DMS 273 (cell line): ENCODE measurements at regions not wholly inside any gene's neighbourhood (a gene's known extent, or its start where the extent isn't known, plus 50 kb on each side); places are given as distances from the start of the nearest gene placed in this dataset.
"Not testable (repeated sequence)": the region's sequence is repeated elsewhere in the genome, so short reads cannot be mapped to it uniquely, and the experiment has no call there.

Experiments used
- DNase-seq: peaks from one replicate; lab custom pipeline; 2025; ENCODE audit not compliant: unreplicated experiment; lab: John Stamatoyannopoulos, UW

DNA sequence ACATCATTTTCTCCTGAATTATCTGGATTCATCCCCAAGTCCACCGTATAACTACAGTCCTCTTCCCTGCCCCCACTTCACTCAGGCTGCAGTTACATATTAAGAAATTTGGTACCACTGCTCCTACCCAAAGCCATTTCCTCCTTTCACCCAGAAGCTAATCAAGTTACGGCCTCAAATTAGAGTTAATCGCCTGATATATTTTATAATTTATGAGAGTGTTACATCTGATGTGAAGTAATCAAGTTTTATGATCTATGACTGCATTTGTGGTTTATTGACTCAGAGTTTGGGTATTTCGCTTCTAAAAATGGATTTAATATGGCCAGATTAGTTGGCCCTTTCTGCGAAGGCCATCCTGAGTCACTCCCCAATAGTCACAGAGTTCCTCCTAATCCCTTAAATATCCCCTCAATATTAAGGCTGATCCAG lies 223.6 kb upstream of the KIF2A start:
- no peak for DNase-seq

- DNase-seq: no peak
Observed at GRCh38 chr5:62083247-62083646, 222.8 kb upstream of the KIF2A start.

DNA sequence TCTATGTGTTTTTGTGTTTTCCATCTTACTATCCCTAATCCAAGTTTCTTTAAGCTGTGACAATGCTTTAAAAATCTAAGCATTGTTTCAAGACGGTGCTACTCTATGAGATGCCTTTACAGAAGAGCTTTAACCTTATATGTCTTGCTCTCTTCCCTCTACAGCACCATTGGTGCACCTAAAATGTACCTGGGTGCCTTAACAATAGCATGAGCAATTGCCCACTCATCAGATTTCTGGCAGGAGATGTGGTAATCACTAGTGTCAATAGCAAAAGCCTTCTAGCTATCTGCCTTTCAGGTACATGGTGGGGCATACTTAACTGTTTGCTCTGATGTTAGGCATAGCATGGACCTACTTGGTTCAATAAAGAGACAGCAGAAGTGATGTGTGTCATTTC lies 222.3 kb upstream of the KIF2A start:
- DNase-seq: no peak

DNA sequence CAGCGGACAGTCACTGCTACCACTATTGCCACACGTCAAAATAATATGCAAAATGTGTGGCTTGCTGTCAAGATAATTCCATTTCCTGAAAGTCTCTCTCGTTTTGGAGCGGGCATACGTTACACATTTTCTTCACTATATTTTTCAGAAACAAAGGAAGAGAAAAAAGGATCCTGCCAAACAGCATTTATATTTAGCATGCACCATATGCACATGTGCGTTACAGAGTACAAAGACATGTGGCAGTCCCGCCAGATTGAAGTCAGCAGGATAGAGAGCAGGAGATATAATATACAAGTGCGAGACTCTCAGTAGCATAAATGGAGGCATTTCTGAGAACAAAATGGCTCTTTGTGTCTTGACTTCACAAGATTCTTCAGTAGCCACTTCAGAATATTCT lies 221.6 kb upstream of the KIF2A start:
- DNase-seq: no peak

DNA sequence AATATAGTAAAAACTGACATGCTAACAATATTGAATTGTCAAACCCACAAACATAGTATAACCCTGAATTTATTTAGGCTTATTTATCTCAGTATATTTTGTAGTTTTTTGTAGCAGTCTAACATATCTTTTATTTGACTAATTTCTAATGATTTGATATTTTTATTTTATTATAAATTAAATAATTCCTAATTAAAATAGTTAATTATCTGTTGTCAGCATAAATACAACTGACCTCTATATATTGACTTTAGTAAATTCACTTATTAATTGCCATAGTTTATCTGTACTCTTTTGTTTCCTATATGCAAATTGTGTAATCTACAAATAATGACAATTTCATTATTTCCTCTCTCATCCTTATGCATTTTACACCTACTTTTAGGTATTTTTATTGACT lies 215.1 kb upstream of the KIF2A start:
- no peak for DNase-seq

DNA sequence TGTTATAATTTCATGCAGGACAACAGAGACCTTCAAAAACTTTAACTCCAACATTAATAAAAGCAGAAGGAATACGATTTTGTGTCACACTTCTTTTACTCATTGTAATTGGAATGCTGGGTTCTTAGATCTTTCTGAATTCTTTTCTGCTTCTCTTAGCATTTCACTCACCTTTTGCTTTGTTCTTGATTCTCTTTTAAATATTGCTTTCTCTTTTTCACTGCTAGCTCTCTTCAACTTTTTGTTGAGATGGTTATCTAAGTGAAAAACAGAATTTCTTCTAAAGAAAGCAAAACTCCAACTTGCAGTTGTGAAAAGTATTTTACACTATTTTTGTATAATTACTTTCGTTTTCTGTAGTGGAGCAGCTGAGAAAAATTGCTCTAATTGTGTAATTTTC lies 212.6 kb upstream of the KIF2A start:
- DNase-seq: no peak

DNA sequence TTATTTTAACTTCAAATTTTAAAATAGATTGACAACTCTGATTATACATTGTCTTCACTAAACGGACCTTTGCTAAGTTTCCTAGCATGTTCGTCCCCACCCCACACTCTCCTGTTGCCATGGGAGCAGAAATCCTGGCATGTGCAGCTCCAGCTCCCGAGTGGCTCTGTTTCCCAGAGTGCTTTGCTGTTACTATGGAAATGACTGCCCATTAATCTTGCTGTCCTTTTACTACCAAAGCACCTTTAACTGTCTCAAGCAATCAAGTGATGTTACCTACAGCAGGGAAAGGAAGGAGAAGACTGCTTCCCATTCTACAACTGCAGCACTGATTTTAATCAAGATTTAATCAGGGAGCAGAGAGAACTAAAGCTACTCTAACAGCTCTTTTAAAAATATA lies 212.0 kb upstream of the KIF2A start:
- DNase-seq: peak; percentile 87

GRCh38 chr5:62097361-62097760 lies 208.6 kb upstream of the KIF2A start:
- DNase-seq: no peak

DNA sequence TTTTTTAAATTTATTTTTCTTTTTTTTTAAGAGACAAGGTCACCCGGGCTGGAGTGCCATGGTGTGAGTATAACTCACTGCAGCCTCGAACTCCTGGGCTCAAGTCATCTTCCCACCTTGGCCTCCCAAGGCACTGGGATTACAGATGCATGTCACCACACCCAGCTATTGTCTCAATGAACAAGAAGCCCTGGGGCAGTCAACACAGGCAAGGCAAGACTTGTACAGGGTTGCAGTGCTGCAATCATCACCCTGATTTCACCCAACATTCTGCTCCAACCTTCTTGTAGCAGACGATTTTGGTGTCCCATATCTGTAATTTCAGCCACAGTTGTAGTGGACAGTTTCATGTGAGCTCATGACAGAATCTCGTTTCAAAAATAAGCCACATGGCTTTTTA lies 205.8 kb upstream of the KIF2A start:
- DNase-seq: no peak

- not testable (repeated sequence) for DNase-seq
Observed at GRCh38 chr5:62103863-62104262, 202.1 kb upstream of the KIF2A start.

DNA sequence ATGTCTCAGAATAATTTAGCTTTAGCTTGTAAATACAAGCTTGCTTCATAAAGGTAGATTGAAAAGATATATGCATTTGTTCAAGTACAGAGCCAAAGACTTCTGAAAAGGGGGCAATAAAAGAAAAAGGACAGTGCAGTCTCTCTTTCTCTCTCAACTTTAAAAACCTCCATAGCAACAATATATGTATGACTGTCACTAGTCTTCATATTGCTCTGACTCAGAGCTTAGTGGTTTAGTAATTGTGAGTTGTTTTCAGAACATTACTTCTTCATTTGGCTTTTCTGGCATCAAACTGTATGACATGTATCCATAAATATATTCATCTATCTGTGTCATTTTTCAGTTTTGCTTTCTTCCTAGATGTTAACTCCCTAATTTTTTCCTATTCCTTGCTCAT lies 194.6 kb upstream of the KIF2A start:
- no peak for DNase-seq

- no peak for DNase-seq
Observed at GRCh38 chr5:62112689-62113228, 193.2 kb upstream of the KIF2A start.

- no peak for DNase-seq
Observed at GRCh38 chr5:62115014-62115413, 191.0 kb upstream of the KIF2A start.

DNA sequence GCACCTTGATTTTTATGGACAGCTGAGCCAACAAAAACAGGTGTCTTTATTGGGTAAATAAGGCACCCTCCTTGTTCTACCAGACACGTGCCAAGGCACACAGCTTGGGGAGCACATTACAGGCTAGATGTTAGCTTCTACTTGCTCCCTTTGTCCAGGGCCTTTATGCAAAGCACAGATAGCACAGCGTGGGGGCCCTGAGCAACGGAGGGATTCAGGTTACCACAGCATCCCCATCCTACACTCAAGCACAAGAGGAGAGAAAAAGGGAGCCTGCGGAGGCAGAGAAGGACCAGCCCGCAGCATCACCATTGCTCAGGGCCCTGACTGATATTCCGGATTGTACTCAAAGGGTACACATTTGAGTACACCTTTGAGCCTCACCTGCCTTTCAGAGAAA lies 181.7 kb upstream of the KIF2A start:
- DNase-seq: no peak

DNA sequence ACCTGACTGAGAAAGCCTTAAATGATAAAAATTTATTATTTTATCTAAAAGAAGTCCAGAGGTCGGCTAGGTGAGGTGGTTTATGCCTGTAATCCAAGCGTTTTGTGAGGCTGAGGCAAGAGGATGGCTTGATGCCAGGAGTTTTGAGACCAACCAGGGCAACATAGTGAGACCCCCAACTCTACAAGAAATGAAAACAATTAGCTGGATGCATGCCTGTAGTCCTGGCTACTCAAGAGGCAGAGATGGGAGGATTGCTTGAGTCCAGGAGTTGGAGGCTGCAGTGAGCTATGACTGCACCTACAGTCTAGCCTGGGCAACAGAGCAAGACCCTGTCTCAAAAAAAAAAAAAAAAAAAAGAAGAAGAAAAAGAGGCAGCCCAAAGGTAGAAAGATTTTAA lies 179.9 kb upstream of the KIF2A start:
- DNase-seq: no peak

DNA sequence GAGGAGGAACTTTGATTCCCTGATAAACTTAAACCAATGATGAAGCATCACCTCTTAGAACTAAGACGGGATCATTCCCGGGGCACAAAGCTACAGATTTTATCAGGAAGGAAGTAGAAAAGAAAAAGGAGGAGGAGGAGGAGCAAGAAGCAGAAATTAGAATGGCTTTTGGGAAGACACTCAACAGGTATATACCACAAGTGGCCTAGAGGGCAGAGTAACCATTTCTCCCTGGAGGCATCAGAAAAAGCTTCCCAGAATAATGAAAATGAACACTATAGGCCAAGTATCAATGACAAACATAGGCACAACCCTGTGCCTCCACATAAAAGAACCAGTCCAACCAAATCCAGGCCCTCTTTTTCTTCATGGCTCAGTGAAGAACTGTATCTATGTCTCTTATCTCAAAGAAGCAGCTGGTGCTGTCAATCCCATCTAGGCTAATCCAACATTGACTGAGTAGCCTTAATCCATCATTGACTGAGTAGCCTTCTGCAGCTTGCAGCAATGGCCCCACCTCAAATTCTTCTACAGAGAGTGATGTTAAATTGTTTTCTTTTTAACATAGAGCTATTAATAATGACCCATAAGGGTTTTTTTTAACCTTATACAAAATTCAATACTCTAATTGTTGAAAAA lies 178.8 kb upstream of the KIF2A start:
- DNase-seq: no peak

GRCh38 chr5:62130107-62130506 lies 175.9 kb upstream of the KIF2A start:
- DNase-seq: no peak

GRCh38 chr5:62132276-62132675 lies 173.7 kb upstream of the KIF2A start:
- no peak for DNase-seq

GRCh38 chr5:62133426-62133825 lies 172.6 kb upstream of the KIF2A start:
- no peak for DNase-seq

GRCh38 chr5:62134811-62135210 lies 171.2 kb upstream of the KIF2A start:
- no peak for DNase-seq

DNA sequence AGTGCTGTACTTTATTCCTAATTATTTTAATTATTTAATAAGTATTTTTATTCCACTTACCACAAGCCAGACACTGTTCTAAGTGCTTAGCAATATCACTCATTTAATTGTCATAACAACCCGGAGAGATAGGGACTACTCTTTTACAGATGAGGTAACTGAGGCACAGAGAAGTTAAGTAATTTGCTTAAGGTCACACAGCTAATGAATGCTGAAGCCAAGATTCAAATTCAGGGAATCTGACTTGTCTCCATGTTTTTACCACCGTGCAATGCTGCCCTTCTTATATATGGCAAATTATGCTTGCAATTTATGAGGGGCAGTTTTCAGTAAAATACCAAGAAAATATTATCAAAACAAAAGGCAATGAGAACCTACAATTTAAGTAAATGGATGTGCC lies 168.4 kb upstream of the KIF2A start:
- no peak for DNase-seq

DNA sequence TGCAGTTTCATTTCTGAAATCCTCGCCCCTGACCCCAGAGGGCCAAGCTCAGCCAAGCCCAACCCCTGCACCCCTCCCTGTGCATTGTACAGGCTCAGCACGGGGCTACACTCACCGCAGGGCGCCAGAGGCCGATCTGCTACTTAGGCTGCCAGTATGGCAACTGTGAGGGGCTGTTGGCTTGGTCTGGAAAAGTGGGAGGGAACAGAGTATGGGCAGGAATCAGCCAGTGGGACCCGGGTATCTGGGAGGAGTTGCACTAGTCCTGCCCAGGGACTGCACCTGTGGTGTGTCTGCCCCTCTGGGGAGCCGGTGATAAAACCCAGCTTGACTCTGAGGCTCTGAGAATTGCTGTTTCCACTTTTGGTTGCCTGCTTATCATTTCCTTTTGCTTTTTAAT lies 167.4 kb upstream of the KIF2A start:
- DNase-seq: no peak

- DNase-seq: no peak
Observed at GRCh38 chr5:62139741-62140140, 166.3 kb upstream of the KIF2A start.
